ENCODE measurements at regions not wholly inside any gene's neighbourhood (a gene's known extent, or its start where the extent isn't known, plus 50 kb on each side); places are given as distances from the start of the nearest gene placed in this dataset.
"Not testable (repeated sequence)": the region's sequence is repeated elsewhere in the genome, so short reads cannot be mapped to it uniquely, and the experiment has no call there.

DNA sequence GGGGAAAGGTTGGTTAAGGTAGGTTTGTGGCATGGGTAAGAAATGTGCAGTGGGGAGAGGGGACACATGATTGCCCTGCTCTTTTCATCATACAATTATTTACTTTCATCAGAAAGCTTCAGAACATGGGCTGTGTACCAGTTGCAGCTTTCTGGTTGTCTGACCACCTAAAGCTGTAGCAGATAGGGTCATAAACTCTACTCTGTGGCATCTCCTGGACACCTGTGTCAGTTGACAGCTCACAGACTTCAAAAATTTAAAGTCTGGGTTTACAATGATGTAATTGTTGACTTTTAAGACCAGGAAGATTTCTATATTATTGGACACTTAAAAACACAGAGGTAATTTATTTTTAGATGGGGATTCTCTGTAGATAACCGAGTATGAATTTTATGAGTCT is 222.7 kb upstream of the PRR16 start:
- no peak for DNase-seq

DNA sequence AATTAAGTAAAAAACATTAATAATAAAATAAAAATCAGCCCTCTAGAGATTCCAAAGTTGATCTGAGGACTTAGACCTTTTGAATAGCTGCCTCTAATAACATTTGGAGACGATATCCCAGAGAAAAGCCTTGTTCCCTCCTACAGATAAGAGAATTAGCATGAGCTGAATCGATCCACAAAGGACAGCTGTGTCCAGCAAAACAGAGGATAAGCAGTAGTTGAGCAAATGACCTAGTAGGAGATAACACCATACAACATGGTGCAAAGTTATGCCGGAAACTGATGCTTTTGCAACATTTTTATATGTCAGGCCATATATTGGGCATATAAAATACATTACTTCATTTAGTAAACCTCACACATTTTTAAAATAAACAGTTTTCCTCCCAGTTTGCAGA is 212.2 kb upstream of the PRR16 start:
- DNase-seq, result no peak

DNA sequence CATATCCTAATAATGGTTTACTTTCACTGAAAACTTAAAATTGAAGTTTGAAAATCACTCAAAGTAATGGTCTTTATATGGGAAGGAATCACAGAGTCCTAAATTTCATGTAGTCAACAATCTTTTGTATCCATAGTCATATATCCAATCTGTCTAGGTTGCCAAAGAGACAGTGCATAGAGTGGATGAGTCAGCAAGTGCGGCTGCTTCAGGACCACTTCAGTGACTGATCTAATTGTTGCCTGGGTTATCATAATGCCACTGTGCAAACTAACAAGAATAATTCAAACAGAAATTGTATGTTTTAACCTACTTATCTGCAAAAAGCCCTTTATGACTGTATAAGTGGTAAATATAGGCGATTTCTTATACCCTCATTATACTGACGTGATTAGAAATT is 211.3 kb upstream of the PRR16 start:
- no peak for DNase-seq

DNA sequence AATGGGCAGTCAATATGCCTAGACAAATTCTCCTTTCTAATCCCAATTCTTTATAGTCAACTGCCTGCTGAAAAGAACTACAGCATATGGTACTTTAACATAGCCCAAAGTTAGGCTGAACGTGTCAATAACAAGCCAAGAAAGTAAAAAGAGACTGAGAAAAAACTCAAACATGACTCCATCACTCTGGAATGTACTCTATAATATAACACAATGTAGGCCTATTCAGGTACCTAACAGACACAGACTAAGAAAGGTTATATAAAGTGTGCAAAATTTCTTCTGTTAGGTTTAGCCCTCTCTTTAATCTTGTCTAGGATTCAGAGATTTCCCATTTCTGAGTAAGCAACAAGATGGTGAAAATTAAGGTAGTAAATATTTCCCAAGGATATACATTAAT is 209.7 kb upstream of the PRR16 start:
- DNase-seq, result no peak

DNA sequence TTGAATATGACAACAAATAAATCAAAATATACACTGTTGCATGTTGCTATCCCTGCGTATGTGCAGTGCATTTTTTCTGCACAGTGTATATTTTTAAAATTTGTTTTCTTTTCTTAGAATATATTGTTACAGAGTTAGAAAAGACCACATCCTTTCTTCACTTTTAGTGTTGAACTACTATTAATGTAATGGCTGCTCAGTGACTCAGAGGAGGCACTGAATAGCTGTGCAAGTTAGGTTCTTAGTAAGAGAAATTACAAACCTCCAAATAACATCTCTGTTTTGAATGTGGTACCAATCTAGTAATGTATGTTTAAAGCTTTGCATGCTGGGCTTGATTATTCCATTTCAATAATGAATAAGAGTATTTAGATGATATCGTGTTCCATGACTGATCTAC is 208.9 kb upstream of the PRR16 start:
- DNase-seq, result no peak

DNA sequence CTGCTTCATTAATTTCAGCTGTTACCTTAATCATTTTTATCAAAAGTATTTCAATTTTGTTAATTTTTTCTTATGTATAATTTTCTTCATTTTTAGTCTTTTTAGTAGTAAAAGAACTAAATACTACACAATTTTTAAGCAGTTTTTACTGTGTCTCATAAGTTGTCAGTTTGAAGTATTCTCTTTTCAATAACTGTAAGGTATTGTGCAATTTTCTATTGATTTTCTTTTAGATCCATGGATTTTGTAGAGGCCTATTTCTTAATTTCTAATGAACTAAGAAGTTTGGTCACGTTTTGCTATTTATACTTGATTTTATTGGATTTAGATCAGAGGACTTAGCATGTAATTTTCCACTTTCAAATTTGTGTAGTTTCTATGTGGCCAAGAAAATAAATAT is 207.7 kb upstream of the PRR16 start:
- DNase-seq, result no peak

DNA sequence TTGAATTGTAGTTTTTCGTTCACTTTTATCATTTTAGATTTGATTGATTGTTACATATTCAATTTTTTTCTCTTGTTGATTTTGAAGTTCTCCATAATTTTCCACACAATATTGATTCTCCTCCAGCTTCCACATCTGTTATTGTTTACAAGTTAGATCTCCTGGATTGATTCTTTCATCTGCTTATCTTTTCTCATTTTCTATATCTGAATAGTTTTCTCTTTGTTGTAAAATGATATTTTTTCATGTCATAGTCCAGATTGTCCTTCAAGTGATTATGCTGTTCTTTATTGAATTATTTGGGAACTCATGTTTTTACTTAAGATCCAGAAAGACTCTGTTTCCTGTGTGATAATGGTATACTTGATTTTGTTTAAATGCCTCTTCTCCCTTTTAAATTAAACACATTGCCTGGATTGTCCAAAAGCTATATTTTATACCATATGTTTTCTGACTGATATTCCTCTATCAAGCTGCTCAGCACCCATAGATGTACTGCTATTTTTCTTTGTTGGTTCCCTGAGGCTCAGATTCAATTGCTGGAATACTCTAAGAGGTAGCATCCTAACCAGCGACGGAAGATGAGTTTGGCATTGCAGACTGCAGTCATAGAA is 206.6 kb upstream of the PRR16 start:
- no peak for DNase-seq

DNA sequence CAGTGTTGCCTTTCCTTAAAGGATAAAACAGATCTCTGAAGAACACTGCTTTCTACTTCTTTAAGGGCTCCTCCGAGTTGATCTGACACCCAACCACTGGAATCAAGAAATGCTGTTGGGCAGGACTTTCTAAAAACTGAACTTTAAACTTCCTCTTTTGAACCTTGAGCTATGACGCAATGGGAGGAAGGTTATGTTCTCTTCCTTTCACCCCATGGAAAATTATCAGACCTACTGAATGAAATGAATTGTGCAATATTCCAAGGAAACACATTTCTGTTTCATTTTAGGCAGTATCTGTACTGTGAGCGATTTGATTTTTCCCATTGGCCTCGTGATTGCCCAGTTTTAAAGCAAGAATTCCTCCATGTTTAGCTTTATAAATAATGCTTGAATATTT is 206.0 kb upstream of the PRR16 start:
- peak; percentile 2 for DNase-seq

DNA sequence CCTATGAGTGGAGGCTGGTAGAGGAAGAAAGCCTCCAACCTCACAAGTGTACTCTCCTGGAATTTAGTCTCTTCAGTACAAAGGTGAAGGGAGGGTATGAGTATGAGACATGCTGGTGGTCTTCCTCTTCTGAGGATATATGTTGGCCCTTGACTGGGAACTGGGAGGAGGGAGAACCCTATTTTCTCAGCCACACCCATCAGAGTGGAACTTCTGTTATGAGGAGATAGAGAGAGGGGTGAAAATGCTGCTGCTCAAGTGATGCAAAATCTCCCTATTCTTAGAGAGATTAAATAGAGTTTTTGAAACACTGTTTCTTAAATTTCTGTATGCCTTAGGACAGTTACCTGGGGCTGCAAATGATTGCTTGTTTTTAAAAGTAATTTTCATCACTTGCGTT is 203.4 kb upstream of the PRR16 start:
- no peak for DNase-seq

DNA sequence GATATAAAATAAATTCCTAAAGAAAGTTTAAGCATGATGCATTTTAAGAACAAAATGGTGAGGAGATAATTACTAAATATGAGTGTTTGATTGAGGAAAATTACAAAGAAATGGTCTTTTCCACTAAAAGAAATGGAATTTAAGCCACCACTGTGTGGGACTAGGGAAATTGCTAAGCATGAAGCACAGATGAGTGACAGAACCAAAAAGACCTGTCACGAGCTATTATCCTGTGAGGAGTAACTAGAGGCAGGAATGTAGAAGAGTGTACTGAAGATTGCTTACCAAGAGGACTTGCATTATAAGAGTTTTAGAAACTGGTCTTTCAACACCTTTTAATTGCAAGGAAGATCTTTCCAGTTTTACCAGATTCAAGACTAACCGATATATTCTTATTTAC is 193.6 kb upstream of the PRR16 start:
- no peak for DNase-seq

DNA sequence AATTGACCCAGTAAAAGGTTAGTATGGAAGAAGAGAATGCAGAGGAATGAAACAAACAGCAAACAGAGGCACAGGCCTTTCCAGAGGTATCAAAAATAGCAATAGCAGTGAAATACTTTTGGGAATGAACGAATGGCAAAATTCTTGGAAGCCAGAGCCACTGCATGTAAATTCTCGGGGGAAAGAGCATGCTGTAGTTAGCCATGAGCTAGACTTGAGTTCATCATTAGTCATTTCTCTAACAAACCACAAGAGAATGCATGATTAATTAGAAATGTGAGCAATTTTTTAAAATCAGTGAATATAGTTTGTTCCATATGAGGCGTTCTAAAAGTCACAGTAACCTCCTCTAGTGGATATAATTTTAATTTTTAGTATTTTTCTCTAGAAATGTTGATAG is 170.3 kb upstream of the PRR16 start:
- DNase-seq, result no peak

DNA sequence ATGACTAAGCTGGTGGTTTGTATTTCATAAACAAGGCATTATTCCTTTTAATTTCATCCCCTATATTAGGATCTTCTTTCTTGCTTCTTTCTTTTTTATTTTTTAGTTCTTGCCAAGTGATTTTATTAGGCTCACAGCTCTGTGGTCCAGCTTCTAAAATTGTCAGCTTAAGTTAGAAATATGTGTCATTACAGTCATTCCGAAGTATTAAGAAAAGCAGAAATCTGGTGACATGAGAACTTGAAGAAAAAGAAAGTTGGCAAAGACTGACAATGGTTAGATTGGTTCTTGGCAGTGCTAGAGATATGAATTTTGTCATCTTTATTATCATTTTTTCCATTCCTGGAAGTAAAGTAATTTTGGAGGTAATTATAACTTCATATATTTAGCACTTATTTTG is 166.5 kb upstream of the PRR16 start:
- DNase-seq, result no peak

DNA sequence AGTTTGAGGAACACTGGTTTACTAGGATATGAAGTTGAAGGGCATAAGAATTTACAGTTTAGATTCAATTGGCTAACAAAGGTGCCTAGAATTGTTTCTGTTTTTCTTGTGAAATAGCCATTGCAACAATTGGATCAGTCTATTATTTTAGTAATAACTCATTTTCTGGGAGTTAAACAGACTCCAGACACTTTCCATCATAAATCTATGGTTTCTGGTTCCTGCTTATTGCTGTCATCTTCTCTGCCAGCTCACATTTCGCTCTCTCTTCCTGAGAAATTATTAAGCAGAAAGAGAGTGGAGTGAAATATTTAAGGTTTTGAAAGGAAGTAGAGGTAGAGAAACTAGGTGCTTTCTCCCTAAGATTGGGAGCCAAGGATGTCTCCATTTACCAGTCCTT is 165.1 kb upstream of the PRR16 start:
- no peak for DNase-seq

DNA sequence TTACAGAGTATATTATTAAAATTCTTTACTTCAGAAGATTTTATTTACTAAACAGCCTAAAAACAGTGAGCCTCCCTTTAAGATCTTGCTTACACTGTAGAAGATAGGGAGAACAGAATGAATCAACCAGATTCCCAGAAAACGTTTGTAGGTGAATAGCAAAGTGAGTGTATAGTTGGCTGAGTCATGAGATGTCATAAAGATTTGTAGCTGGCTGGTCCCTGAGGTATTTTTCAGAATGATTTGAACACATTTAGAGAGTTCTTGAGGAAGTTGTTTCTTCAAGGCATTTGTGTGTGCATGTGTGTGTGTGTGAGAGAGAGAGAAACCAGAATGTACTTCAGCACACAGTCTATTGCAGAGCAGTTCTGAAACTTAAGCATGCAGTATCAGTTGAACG is 159.4 kb upstream of the PRR16 start:
- DNase-seq, result no peak

DNA sequence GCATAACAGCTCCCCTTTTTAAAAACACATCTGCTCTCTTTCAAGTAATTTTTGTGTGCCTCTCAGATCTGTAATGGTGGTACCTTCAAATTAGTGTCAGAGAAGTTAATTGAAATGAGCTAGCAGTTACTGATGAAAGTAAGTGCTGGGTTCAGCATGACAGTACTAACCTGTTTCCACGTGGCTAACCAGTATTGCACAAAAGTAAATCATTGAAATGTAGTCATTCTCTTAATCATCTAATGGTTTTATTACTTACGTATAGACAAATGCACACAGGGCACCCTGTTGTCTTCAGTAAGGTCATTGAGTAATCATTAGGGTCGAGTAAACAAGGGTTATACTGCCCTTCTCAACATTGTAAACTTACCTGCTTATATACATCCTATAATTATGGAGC is 157.8 kb upstream of the PRR16 start:
- no peak for DNase-seq

DNA sequence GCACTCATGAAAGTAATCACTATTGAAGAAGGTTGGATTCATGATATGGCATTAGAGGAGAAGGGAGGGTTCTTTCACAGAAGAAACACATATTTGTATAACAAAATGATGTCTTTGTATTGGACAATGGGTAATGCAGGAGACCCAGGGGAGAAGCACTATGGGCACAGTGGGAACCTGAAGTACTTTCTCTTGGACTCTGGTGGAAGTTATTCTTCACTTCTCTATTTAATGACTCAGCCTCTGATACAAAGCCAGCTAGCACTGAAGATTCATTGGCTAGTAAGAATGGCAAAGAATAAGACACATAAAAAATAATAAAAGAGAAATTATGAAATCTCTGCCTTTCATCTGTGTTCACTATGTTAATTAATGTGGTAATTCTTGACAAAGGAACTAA is 149.9 kb upstream of the PRR16 start:
- no peak for DNase-seq

DNA sequence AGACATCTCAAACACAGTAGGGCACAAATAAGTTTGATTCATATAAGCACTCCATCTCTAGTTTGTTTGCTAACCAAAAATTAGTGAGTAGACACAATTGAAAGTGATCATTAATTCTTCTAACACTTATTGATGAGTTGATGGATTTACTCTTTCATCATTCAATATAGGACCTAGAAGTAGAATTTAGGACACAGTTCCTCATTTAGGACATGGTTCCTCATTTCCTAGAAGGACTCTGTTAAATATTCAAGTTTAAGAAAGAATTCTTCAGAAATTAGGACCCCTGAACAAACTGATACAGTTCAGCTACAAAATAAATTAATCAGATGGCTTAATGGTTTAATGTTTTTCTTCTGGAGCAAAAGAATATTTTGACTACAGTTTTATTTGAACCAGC is 143.5 kb upstream of the PRR16 start:
- no peak for DNase-seq

DNA sequence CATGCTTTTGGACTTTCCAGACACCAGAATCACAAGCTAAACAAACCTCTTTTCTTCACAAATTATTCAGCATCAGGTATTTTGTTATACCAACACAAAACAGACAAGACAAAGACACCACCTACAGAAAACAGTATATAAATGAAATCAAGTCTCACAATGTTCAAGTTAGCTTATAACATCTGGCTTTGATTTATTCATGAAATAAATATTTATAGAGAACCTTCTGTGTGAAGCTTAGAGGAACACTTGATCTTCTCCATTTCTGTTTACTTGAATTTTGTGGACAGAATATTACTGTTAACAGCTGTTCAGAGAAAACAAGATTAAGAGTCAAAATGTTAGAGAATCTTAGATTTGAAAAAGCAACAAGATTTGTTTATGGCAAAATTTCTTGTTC is 137.4 kb upstream of the PRR16 start:
- DNase-seq, result no peak

DNA sequence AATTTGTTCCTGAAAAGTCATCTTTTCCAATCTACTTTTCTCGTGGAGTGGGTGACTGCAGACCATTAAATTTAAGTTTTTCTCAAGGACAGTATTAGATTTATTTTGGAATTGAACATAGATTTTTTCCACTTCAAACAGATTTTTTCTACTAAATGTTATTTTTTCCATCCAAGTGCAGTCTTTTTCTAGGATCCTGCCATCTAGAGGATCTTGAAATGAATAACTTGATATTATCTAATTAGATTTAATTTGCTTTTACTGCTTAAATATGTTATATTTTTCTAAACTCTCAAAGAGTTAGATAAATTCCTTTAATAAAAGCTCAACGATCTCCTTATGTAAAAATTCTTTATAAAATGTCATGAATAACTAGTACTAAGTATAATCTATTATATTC is 136.9 kb upstream of the PRR16 start:
- DNase-seq, result no peak

DNA sequence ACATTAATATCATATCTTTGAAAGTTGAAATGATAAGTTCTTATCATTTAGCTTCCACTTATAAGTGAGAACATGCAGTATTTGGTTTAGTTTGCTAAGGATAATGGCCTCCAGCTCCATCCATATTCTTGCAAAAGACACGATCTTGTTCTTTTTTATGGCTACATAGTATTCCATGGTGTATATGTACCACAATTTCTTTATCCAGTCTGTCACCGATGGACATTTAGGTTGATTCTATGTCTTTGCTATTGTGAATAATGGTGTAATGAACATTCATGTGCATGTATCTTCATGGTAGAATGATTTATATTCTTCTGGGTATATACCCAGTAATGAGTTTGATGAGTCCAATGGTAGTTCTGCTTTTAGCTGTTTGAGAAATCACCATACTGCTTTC is 135.0 kb upstream of the PRR16 start:
- DNase-seq, result no peak

DNA sequence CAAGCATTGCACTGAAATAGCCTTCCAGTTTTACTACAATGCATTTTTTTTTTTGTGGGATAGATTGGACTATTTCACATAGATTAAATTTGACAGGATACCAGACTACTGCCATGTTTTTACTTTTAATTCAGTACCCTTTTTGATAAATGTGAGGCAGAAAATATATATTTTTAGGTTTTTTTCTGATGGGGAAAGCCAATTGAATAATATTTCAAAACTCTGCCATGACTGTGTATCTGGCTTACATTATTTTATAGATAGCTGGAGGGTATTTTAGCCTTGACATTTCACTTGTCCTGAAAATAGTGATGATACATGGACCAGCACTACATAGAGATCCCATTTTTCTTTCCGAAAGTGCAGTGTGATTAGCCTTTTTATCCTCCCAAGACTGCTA is 133.5 kb upstream of the PRR16 start:
- DNase-seq, result no peak

DNA sequence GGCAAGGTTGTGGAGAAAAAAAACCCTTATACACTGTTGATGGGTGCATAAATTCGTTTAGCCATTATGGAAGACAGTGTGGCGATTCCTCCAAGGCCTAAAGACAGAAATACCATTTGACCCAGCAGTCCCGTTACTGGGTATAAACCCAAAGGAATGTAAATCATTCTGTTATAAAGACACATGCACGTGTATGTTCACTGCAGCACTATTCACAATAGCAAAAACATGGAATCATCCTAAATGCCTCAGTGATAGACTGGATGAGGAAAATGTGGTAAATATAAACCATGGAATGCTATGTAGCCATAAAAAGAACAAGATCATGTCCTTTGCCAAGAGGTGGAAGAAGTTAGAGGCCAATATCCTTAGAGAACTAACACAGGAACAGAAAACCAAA is 119.9 kb upstream of the PRR16 start:
- no peak for DNase-seq

DNA sequence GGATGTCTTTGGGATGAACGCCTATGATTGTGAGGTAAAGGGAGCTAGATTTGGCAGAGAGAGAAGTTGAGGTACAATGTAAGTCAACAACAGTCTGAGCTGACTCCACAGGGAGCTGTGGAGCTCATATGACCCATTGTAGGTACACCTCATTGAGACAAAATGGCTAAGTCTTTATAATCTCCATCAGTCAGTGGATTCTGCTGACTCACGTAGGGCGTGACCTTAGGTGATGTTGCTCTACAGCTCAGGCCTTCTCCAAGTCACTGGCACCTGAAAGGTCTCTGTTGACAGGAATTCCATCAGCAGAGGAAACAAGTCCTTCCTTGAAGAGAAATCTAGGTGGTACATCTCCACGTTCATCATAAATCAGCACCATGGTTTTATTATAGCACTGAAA is 118.2 kb upstream of the PRR16 start:
- DNase-seq, result no peak

DNA sequence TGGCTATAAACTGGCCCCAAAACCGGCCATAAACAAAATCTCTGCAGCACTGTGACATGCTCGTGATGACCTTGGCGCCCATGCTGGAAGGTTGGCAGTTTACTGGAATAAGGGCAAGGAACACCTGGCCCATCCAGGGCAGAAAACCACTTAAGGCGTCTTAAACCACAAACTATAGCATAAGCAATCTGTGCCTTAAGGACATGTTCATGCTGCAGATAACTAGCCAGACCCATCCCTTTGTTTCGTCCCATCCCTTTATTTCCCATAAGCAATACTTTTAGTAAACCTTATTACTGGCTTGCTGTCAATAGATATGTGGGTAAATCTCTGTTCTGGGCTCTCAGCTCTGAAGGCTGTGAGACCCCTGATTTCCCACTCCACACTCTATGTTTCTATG is 113.0 kb upstream of the PRR16 start:
- DNase-seq, result not testable (repeated sequence)

DNA sequence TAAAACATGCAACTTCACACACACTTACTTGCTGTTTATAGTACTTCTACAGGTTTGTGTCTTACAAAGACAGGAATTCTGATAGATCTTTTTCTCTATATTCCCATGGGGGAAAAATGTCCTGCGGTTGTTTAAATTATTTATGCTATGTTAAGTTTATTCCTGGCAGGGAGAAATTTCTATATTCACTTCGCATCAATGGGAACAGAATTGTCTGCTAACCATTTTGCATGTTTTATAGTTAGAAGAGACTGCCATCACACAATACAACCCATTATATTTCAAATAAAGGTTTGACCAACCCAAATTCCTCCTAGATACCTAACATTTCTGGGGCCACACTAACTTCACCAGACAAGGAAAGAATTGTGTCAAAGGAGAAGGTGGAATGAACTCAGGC is 110.0 kb upstream of the PRR16 start:
- DNase-seq, result no peak

DNA sequence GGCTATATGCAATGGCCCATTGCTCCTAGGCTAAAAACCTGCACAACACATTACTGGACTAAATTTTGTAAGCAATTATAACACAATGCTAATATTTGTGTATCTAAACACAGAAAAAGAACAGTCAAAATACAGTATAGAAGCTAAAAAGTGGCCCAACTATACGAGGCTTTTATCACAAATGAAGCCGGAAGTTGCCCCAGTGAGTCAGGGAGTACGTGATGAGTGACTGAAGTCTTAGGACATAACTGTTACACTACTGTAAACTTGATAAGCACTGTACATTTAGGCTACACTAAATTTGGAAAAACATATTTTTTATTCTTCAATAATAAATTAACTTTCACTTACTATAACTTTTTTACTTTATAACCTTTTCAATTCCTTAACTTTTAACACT is 105.2 kb upstream of the PRR16 start:
- no peak for DNase-seq

Measured in CD4-positive, alpha-beta T cell treated with Interleukin-4 for 4 hours (primary cell).